Astrocyte (in vitro differentiated cells and primary cell): ENCODE measurements at regions not wholly inside any gene's neighbourhood (a gene's known extent, or its start where the extent isn't known, plus 50 kb on each side); places are given as distances from the start of the nearest gene placed in this dataset.

Experiments used
- CTCF ChIP-seq: IDR thresholded peaks from 2 replicates; pipeline ENCODE4 v1.5.1; 2011; ENCODE audit warnings: low read depth, mild to moderate bottlenecking, inconsistent platforms, low read length, moderate library complexity; ENCODE audit not compliant: insufficient read depth
- EZH2 ChIP-seq: IDR thresholded peaks from 2 replicates; pipeline ENCODE4 v1.6.1; 2012; ENCODE audit warnings: mild to moderate bottlenecking, low read length, inconsistent platforms; ENCODE audit not compliant: insufficient read depth

- TF ChIP-seq CTCF (no peak), EZH2 (no peak)
These were observed 446.0 kb downstream of the PCDH20 start for GRCh38 chr13:60969656-60970055.
